Neural progenitor cell (in vitro differentiated cells): ENCODE measurements at regions not wholly inside any gene's neighbourhood (a gene's known extent, or its start where the extent isn't known, plus 50 kb on each side); places are given as distances from the start of the nearest gene placed in this dataset.

Experiments used
- DNase-seq: peaks from one replicate; pipeline ENCODE4 v3.0.0-alpha.2; 2016; ENCODE audit warnings: low spot score
- H2AFZ ChIP-seq: fragments of 200-600 bp; sonication (generic); replicated peaks from 2 replicates; pipeline ENCODE4 v1.6.1; 2016; ENCODE audit warnings: antibody characterized with exemption
- H3F3A ChIP-seq: fragments of 200-600 bp; sonication (generic); 2 replicates; pipeline ENCODE4 v1.6.1; 2016; ENCODE audit warnings: antibody characterized with exemption, low read depth
- H3K27ac ChIP-seq: fragments of 200-600 bp; sonication (generic); 2 replicates; pipeline ENCODE4 v1.5.1; 2016; ENCODE audit warnings: mild to moderate bottlenecking
- H3K27me3 ChIP-seq: fragments of 200-600 bp; sonication (generic); 2 replicates; pipeline ENCODE4 v1.6.1; 2016; ENCODE audit warnings: mild to moderate bottlenecking, moderate library complexity
- H3K36me3 ChIP-seq: fragments of 200-600 bp; sonication (generic); 2 replicates; pipeline ENCODE4 v1.5.1; 2016
- H3K4me1 ChIP-seq: fragments of 200-600 bp; sonication (generic); 2 replicates; pipeline ENCODE4 v1.6.1; 2016; ENCODE audit warnings: mixed run types
- H3K4me2 ChIP-seq: fragments of 200-600 bp; sonication (generic); 2 replicates; pipeline ENCODE4 v1.6.1; 2016
- H3K4me3 ChIP-seq: fragments of 200-600 bp; sonication (generic); 2 replicates; pipeline ENCODE4 v1.5.1; 2016
- H3K79me2 ChIP-seq: fragments of 200-600 bp; sonication (generic); 2 replicates; pipeline ENCODE4 v1.6.1; 2016; ENCODE audit warnings: low read depth
- H3K9ac ChIP-seq: fragments of 200-600 bp; sonication (generic); 2 replicates; pipeline ENCODE4 v1.6.1; 2016
- H3K9me3 ChIP-seq: fragments of 200-600 bp; sonication (generic); 2 replicates; pipeline ENCODE4 v1.5.1; 2016; ENCODE audit warnings: low read depth
- H4K20me1 ChIP-seq: fragments of 200-600 bp; sonication (generic); 2 replicates; pipeline ENCODE4 v1.6.1; 2016; ENCODE audit warnings: low read depth
- H3K27ac Mint-ChIP-seq: 3 replicates; pipeline ENCODE4 v1.8.0; 2021; ENCODE audit warnings: mixed read lengths
- H3K27me3 Mint-ChIP-seq: 2 replicates; pipeline ENCODE4 v1.8.0; 2022; ENCODE audit warnings: low read depth, mild to moderate bottlenecking, inconsistent platforms, moderate library complexity, mixed read lengths; ENCODE audit not compliant: insufficient read depth
- H3K36me3 Mint-ChIP-seq: 3 replicates; pipeline ENCODE4 v1.8.0; 2021; ENCODE audit warnings: mixed read lengths
- H3K4me1 Mint-ChIP-seq: 3 replicates; pipeline ENCODE4 v1.8.0; 2021; ENCODE audit warnings: mixed read lengths
- H3K4me3 Mint-ChIP-seq: 3 replicates; pipeline ENCODE4 v1.8.0; 2021; ENCODE audit warnings: mild to moderate bottlenecking, moderate library complexity, mixed read lengths
- H3K9me3 Mint-ChIP-seq: 3 replicates; pipeline ENCODE4 v1.8.0; 2020; ENCODE audit warnings: mixed read lengths
- EZH2 ChIP-seq: fragments of 200-600 bp; sonication (generic); IDR thresholded peaks from 2 replicates; pipeline ENCODE4 v1.6.1; 2017; ENCODE audit warnings: antibody characterized with exemption, mild to moderate bottlenecking, moderate library complexity
- EZH2phosphoT487 ChIP-seq: fragments of 200-600 bp; sonication (generic); IDR thresholded peaks from 2 replicates; pipeline ENCODE4 v1.6.1; 2017; ENCODE audit warnings: antibody characterized with exemption
- TF ChIP-seq, protein P1 (sequence below): fragments of 200-600 bp; sonication (generic); IDR thresholded peaks from 2 replicates; pipeline ENCODE4 v1.5.1; 2017; ENCODE audit warnings: antibody characterized with exemption, mild to moderate bottlenecking

- no peak overlapping the region for H3K27ac ChIP-seq
- Mint-ChIP-seq H3K27ac (no peak overlapping the region), H3K4me1 (peaks cover 2% of the 10 kb centered on the region), H3K9me3 (no peaks in the 10 kb centered on the region), H3K27me3 (peaks cover 4% of the 10 kb centered on the region), H3K36me3 (no peaks in the 10 kb centered on the region), H3K4me3 (no peak overlapping the region)
- H3K36me3 ChIP-seq, result no peaks in the 10 kb centered on the region
- no peak for TF ChIP-seq EZH2
- no peak for TF ChIP-seq EZH2phosphoT487
- TF ChIP-seq, protein P1, sequence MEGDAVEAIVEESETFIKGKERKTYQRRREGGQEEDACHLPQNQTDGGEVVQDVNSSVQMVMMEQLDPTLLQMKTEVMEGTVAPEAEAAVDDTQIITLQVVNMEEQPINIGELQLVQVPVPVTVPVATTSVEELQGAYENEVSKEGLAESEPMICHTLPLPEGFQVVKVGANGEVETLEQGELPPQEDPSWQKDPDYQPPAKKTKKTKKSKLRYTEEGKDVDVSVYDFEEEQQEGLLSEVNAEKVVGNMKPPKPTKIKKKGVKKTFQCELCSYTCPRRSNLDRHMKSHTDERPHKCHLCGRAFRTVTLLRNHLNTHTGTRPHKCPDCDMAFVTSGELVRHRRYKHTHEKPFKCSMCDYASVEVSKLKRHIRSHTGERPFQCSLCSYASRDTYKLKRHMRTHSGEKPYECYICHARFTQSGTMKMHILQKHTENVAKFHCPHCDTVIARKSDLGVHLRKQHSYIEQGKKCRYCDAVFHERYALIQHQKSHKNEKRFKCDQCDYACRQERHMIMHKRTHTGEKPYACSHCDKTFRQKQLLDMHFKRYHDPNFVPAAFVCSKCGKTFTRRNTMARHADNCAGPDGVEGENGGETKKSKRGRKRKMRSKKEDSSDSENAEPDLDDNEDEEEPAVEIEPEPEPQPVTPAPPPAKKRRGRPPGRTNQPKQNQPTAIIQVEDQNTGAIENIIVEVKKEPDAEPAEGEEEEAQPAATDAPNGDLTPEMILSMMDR, result no peak
- H3K27me3 ChIP-seq, result no peaks in the 10 kb centered on the region
- DNase-seq, result no peak
- no peak overlapping the region for H3K9ac ChIP-seq
- no peaks in the 10 kb centered on the region for H4K20me1 ChIP-seq
- H3K4me2 ChIP-seq, result no peak overlapping the region
- H3K4me3 ChIP-seq, result no peak overlapping the region
- H3K79me2 ChIP-seq, result no peaks in the 10 kb centered on the region
- H3K9me3 ChIP-seq, result no peaks in the 10 kb centered on the region
- H3K4me1 ChIP-seq, result peaks cover 4% of the 10 kb centered on the region
- H3F3A ChIP-seq, result no peaks in the 10 kb centered on the region
- no peak overlapping the region for H2AFZ ChIP-seq
These were observed 56.1 kb downstream of the BTG1 start for GRCh38 chr12:92089559-92089958.

DNA sequence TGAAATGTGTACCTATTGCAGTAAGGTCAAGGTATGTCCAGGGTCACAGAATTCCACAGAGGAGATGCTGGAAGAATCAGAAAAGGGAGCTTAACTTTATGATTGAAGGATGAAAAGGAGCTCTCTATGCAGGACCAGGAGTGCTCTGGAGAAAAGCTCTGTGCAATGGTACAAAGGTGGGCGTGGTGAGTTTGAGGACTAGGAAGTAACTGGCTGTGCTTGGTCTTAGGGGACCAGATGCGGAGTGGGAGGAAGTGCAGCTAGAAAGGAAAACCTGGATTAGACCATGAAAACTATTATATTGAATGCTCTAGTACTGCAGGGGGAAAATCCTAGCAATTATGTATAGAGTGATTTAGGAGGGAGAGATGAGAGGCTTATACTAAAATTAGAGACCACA, 56.8 kb downstream of the BTG1 start:
- no peaks in the 10 kb centered on the region for H3F3A ChIP-seq
- Mint-ChIP-seq H3K27ac (no peak overlapping the region), H3K36me3 (no peaks in the 10 kb centered on the region), H3K4me1 (peaks cover 2% of the 10 kb centered on the region), H3K27me3 (peaks cover 4% of the 10 kb centered on the region), H3K4me3 (no peak overlapping the region), H3K9me3 (no peaks in the 10 kb centered on the region)
- H4K20me1 ChIP-seq, result no peaks in the 10 kb centered on the region
- H3K27me3 ChIP-seq, result no peaks in the 10 kb centered on the region
- no peaks in the 10 kb centered on the region for H3K36me3 ChIP-seq
- no peak overlapping the region for H2AFZ ChIP-seq
- H3K4me3 ChIP-seq, result no peak overlapping the region
- H3K4me1 ChIP-seq, result peaks cover 4% of the 10 kb centered on the region
- H3K27ac ChIP-seq, result no peak overlapping the region
- no peaks in the 10 kb centered on the region for H3K79me2 ChIP-seq
- DNase-seq, result no peak
- H3K4me2 ChIP-seq, result no peak overlapping the region
- no peak for TF ChIP-seq EZH2
- no peak for TF ChIP-seq EZH2phosphoT487
- TF ChIP-seq, protein P1, result no peak
- H3K9me3 ChIP-seq, result no peaks in the 10 kb centered on the region
- H3K9ac ChIP-seq, result no peak overlapping the region

DNA sequence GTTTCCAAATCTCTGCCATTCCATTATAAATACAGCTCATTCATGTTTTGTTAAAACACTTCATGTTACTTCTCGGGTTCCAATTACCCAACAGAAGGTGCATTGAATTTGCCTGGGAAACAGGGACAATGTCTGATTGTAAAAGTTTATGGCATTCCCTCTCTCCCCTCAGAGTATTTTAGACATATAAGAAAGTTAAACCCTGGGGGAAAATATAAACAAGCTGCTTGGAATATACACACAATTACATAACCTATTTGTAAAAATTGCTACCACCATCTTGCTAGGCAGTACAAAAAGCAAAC, 60.0 kb downstream of the BTG1 start:
- Mint-ChIP-seq H3K27ac (no peak overlapping the region), H3K4me1 (peaks cover 2% of the 10 kb centered on the region), H3K36me3 (no peaks in the 10 kb centered on the region), H3K27me3 (peaks cover 2% of the 10 kb centered on the region), H3K4me3 (no peak overlapping the region), H3K9me3 (no peaks in the 10 kb centered on the region)
- Histone ChIP-seq H3F3A (no peaks in the 10 kb centered on the region), H3K9me3 (no peaks in the 10 kb centered on the region), H3K4me1 (peaks cover 4% of the 10 kb centered on the region), H3K36me3 (no peaks in the 10 kb centered on the region), H3K4me3 (no peak overlapping the region), H4K20me1 (no peaks in the 10 kb centered on the region), H2AFZ (no peak overlapping the region), H3K27ac (no peak overlapping the region), H3K4me2 (no peak overlapping the region), H3K9ac (no peak overlapping the region), H3K27me3 (no peaks in the 10 kb centered on the region), H3K79me2 (no peaks in the 10 kb centered on the region)
- no peak for DNase-seq
- no peak for TF ChIP-seq EZH2phosphoT487
- TF ChIP-seq EZH2, result no peak
- TF ChIP-seq, protein P1, result no peak
